ENCODE measurements at regions not wholly inside any gene's neighbourhood (a gene's known extent, or its start where the extent isn't known, plus 50 kb on each side); places are given as distances from the start of the nearest gene placed in this dataset.

- Histone ChIP-seq H3K27ac (ENCODE audit: low read depth in 1 of 2, low read length in 1 of 2) (no peak overlapping the region), H3K4me1 (ENCODE audit: control insufficient read depth in 5 of 5, insufficient read depth in 5 of 5, low read length in 5 of 5) (no peaks in the 10 kb centered on the region), H3K9me3 (ENCODE audit: control insufficient read depth in 4 of 4, insufficient read depth in 3 of 4, low read length in 3 of 4) (no peaks in the 10 kb centered on the region), H3K36me3 (ENCODE audit: control insufficient read depth in 4 of 4, insufficient read depth in 4 of 4, low read length in 4 of 4) (no peaks in the 10 kb centered on the region), H3K27me3 (ENCODE audit: control insufficient read depth in 3 of 3, insufficient read depth in 3 of 3, low read length in 2 of 3) (no peaks in the 10 kb centered on the region), H3K4me3 (no peak overlapping the region), H3K9ac (ENCODE audit: insufficient read depth in 1 of 2, low read length in 2 of 2) (no peak overlapping the region)
- DNase-seq = no peak
- ATAC-seq (ENCODE audit: insufficient read depth, low FRiP score) = no peak
- 84 to 85% methylated on average over 1 of the region's 1 CpG for WGBS, 2 donors
- TF ChIP-seq CTCF (IDR thresholded peaks at IDR 0.05; ENCODE audit: control extremely low read depth, extremely low read depth) = no peak
Observed at GRCh38 chr18:67682516-67682915, 166.0 kb upstream of the DSEL start.

- WGBS, 2 donors = 87 to 89% methylated on average over 3 of the region's 3 CpGs
- Histone ChIP-seq H3K36me3 (ENCODE audit: control insufficient read depth in 4 of 4, insufficient read depth in 4 of 4, low read length in 4 of 4) (no peaks in the 10 kb centered on the region), H3K4me1 (ENCODE audit: control insufficient read depth in 5 of 5, insufficient read depth in 5 of 5, low read length in 5 of 5) (no peaks in the 10 kb centered on the region), H3K9ac (ENCODE audit: insufficient read depth in 1 of 2, low read length in 2 of 2) (no peak overlapping the region), H3K9me3 (ENCODE audit: control insufficient read depth in 4 of 4, insufficient read depth in 3 of 4, low read length in 3 of 4) (no peaks in the 10 kb centered on the region), H3K4me3 (no peak overlapping the region), H3K27me3 (ENCODE audit: control insufficient read depth in 3 of 3, insufficient read depth in 3 of 3, low read length in 2 of 3) (no peaks in the 10 kb centered on the region), H3K27ac (ENCODE audit: low read depth in 1 of 2, low read length in 1 of 2) (no peak overlapping the region)
- no peak for ATAC-seq (ENCODE audit: insufficient read depth, low FRiP score)
- no peak for DNase-seq
- TF ChIP-seq CTCF (IDR thresholded peaks at IDR 0.05; ENCODE audit: control extremely low read depth, extremely low read depth) = no peak
Observed at GRCh38 chr18:67677489-67677888, 161.0 kb upstream of the DSEL start.

DNA sequence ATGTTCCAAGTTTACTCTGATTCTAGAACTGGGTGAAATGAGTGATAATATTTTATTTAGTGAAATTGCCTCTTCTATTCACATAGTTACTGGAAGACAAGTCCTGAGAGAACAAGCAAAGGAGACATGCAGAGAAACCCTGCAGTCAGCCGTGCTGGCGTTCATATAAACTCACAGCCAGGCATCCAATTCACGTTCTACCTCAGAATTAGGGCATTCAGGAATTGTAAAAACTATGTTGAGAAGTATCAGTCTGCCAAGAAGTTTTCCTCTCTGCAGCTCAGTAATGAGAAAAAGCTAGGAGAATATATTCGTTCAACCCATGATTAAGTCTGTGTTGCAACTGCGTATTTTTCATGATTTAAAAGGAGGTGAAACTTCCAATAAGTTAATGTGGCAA is 156.2 kb upstream of the DSEL start:
- TF ChIP-seq CTCF (IDR thresholded peaks at IDR 0.05; ENCODE audit: control extremely low read depth, extremely low read depth) = no peak
- no peak for DNase-seq
- Histone ChIP-seq H3K4me3 (no peak overlapping the region), H3K27ac (ENCODE audit: low read depth in 1 of 2, low read length in 1 of 2) (no peak overlapping the region), H3K36me3 (ENCODE audit: control insufficient read depth in 4 of 4, insufficient read depth in 4 of 4, low read length in 4 of 4) (no peaks in the 10 kb centered on the region), H3K9me3 (ENCODE audit: control insufficient read depth in 4 of 4, insufficient read depth in 3 of 4, low read length in 3 of 4) (no peaks in the 10 kb centered on the region), H3K4me1 (ENCODE audit: control insufficient read depth in 5 of 5, insufficient read depth in 5 of 5, low read length in 5 of 5) (no peaks in the 10 kb centered on the region), H3K9ac (ENCODE audit: insufficient read depth in 1 of 2, low read length in 2 of 2) (no peak overlapping the region), H3K27me3 (ENCODE audit: control insufficient read depth in 3 of 3, insufficient read depth in 3 of 3, low read length in 2 of 3) (no peaks in the 10 kb centered on the region)
- 78 to 84% methylated on average over 5 of the region's 5 CpGs for WGBS, 2 donors
- ATAC-seq (ENCODE audit: insufficient read depth, low FRiP score) = no peak

DNA sequence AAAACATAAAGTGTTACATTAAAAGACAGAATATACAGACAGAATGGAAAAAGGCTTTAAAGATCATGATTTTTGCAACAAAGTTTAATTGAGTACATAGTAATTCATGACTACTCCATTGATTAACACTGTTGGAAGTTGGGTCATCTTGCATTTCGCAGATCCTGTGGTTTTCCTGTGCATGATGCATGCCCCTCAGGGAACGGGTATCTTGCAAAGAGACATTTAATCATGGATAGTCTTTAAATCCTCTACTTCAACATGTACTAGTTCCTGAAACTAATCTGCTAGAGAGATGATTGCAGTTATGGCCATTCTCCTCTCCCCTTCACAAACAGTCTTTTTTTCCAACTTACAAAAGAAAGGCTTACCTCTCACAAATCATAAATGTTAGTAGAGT is 155.6 kb upstream of the DSEL start:
- Histone ChIP-seq H3K27me3 (ENCODE audit: control insufficient read depth in 3 of 3, insufficient read depth in 3 of 3, low read length in 2 of 3) (no peaks in the 10 kb centered on the region), H3K4me3 (no peak overlapping the region), H3K27ac (ENCODE audit: low read depth in 1 of 2, low read length in 1 of 2) (no peak overlapping the region), H3K4me1 (ENCODE audit: control insufficient read depth in 5 of 5, insufficient read depth in 5 of 5, low read length in 5 of 5) (no peaks in the 10 kb centered on the region), H3K36me3 (ENCODE audit: control insufficient read depth in 4 of 4, insufficient read depth in 4 of 4, low read length in 4 of 4) (no peaks in the 10 kb centered on the region), H3K9me3 (ENCODE audit: control insufficient read depth in 4 of 4, insufficient read depth in 3 of 4, low read length in 3 of 4) (no peaks in the 10 kb centered on the region), H3K9ac (ENCODE audit: insufficient read depth in 1 of 2, low read length in 2 of 2) (no peak overlapping the region)
- DNase-seq (no peak), ATAC-seq (ENCODE audit: insufficient read depth, low FRiP score) (no peak)
- no peak for TF ChIP-seq CTCF (IDR thresholded peaks at IDR 0.05; ENCODE audit: control extremely low read depth, extremely low read depth)
- 58 to 73% methylated on average over 2 of the region's 2 CpGs for WGBS, 2 donors

Data from lung (tissue), 11 donors.